ENCODE measurements at regions not wholly inside any gene's neighbourhood (a gene's known extent, or its start where the extent isn't known, plus 50 kb on each side); places are given as distances from the start of the nearest gene placed in this dataset.
"Not testable (repeated sequence)": the region's sequence is repeated elsewhere in the genome, so short reads cannot be mapped to it uniquely, and the experiment has no call there.

- no peak for DNase-seq (ENCODE audit: low read depth, low spot score)
- no peak overlapping the region for H3K4me3 ChIP-seq (ENCODE audit: low read length)
Measured at GRCh38 chr1:192475329-192475728, 100.2 kb upstream of the RGS1 start.

- no peak for DNase-seq (ENCODE audit: low read depth, low spot score)
- H3K4me3 ChIP-seq (ENCODE audit: low read length) = no peak overlapping the region
Measured at GRCh38 chr1:192475970-192476369, 99.6 kb upstream of the RGS1 start.

DNA sequence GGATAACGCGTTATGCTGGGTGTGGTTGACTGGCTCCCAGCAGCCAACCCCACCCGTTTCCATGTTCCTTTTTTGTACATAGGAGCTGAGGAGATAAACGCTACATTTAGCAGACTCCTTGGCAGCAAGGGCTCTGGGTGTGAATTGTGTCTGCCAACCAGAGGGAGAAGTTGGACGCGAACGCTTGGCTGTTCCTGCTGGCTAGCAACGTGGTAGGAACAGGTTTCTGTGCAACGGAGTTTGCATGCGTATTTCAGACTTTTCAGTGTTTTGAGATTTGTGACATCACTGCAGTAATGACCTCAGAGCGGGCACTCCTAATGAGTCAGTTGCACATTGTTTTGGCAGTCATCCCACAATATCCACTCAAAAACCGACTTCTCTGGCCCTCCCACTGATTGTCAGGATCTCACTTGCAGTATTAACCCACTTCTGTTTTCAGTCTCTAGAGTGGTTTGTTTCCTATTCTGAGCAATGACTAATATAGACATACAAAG lies 98.7 kb upstream of the RGS1 start:
- no peak overlapping the region for H3K4me3 ChIP-seq (ENCODE audit: low read length)
- DNase-seq (ENCODE audit: low read depth, low spot score) = no peak

- peak; percentile 11 for DNase-seq (ENCODE audit: low read depth, low spot score)
- no peak overlapping the region for H3K4me3 ChIP-seq (ENCODE audit: low read length)
Measured at GRCh38 chr1:192477630-192478029, 97.9 kb upstream of the RGS1 start.

DNA sequence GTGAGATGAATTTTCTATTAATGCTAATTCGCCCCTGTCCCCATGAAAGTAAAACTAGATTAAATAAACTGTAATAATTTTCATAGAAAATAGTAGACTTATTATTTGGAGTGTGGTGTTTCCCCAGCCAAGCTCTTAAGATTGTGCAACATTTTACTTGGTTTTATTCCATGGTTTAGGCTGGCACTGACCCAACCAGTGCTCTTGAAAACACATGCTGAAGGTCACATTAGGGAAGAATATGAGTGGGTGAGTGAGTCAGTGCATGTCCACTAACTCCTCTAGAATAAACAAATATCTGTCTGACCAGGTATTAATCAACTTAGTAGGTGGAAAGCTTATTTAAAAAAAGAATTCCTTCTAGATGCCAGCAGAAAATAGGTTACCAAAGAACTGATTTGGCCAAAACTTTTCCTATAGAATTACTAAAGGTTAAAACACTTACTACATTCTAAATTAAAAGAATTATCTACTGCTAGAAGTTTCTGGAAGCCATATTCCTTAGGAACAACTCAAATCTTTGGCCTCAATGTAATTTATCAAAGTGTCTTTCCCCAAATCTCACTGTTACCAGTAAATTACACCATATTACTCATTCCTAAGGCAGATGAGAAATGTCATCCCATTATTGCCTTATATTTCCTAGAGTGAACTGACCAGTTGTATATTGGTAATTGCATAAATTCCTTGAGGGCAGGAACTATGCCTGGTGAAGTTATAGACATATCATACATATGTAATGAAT lies 89.7 kb upstream of the RGS1 start:
- H3K4me3 ChIP-seq (ENCODE audit: low read length) = no peak overlapping the region
- no peak for DNase-seq (ENCODE audit: low read depth, low spot score)

GRCh38 chr1:192488058-192488457 lies 87.5 kb upstream of the RGS1 start:
- DNase-seq (ENCODE audit: low read depth, low spot score) = no peak

DNA sequence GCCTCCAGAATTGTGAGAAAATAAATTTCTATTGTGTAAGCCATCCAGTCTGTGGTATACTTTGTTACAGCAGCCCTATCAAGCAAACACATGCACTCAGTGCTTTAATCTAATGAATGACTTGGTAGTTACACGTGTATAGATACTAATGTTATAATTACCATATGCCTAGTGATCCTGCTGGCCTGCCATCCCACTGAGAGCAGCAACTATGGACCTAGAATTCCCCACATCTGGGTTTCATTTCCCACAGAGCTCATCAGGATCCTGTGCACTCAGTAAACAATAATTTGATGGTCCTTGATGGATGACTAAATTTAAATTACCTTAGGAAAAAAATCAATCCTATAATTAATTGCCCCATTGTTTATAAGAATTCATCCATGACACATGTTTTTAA lies 86.5 kb upstream of the RGS1 start:
- DNase-seq (ENCODE audit: low read depth, low spot score) = no peak
- H3K4me3 ChIP-seq (ENCODE audit: low read length) = no peak overlapping the region

More at GRCh38 chr1:192488058-192488457, 87.5 kb upstream of the RGS1 start:
- H3K4me3 ChIP-seq (ENCODE audit: low read length) = no peak overlapping the region

GRCh38 chr1:192489748-192490147 lies 85.8 kb upstream of the RGS1 start:
- H3K4me3 ChIP-seq (ENCODE audit: low read length) = no peak overlapping the region
- DNase-seq (ENCODE audit: low read depth, low spot score) = no peak

DNA sequence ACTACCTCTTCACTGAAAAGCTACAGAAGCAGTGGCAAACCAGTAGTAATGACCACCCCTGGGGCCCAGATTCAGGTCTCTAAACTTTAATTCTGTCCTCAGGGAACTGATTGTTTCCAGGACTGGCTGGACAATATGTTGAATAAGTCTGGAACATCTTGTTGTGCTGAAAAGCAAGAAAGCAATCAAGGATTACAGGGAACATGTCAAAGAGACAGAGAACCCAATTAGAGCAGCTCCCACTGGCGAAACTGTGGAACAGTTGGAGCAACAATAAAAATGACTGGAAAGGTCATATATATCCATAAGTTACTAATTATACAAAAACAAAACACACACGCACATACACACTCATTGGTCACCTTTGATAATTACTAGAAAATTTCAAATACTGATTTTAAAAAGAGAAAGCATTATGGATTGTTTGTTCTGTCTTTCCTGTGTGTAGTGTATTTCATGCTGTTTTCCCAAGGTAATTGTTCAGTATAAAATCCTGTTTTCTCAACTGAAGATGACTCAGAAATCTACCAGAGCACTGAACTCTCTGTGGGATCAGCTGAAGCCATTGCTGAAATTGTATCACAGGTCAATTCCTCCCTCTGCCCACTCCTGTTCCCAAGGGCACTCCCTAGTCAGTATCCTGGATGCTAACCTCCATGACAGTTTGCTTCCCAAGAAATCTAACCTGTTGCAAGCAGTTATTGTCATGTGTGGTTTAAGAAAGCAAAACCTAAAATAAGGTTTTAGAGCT lies 83.6 kb upstream of the RGS1 start:
- DNase-seq (ENCODE audit: low read depth, low spot score) = no peak
- no peak overlapping the region for H3K4me3 ChIP-seq (ENCODE audit: low read length)

GRCh38 chr1:192493584-192493983 lies 82.0 kb upstream of the RGS1 start:
- H3K4me3 ChIP-seq (ENCODE audit: low read length) = no peak overlapping the region
- DNase-seq (ENCODE audit: low read depth, low spot score) = no peak

DNA sequence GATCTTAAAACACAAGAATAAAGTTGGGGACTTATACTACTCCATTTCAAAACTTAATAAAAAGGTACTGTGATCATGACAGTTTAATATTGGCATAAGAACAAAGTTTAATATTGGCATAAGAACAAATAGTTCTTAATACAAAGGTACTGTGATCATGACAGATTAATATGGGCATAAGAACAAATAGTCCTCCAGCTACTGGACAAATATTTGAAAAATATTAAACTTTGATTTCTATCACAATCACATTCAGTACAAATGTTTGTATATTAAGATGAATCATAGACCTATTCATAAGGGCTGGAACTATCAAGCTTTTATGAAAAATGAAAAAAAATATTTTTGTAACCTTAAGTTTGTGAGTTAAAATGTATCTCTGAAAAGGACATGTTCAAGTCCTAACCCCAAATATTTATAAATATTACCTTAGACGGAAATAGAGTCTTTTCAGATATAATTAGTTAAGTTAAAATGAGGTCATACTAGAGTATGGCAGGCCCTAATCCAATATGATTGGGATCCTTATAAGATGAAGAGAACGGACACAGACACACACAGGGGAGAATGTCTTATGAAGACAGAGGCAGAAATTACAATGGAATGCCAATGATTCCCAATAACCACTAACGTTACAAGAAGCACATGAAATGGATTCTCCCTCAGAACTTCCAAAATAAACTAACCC lies 79.1 kb upstream of the RGS1 start:
- no peak for DNase-seq (ENCODE audit: low read depth, low spot score)

DNA sequence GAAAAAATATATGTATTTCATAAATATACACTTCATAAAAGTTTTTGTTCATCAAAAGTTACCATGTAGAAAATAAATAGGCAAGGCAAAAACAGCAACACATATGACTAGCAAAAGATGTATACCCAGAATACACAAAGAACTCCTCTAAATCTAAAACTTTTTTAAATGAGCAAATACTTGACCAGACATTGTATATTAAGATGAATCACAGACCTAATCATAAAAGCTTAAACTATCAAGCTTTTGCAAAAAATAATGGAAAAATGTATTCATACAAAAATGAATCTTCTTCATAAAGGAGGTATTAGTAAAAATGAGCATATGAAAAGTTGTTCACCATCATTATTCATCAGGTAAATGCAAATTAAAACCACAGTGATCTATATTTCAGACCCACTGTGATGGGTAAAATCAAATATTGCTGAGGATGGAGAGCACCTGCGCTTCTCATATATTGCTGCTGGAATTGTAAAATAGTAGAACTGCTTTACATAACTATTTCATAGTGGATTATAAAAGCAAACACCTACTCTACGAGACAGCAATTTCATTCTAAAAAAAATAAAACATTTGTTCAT lies 78.3 kb upstream of the RGS1 start:
- no peak overlapping the region for H3K4me3 ChIP-seq (ENCODE audit: low read length)
- no peak for DNase-seq (ENCODE audit: low read depth, low spot score)

More for the DNA sequence above, 79.1 kb upstream of the RGS1 start:
- H3K4me3 ChIP-seq (ENCODE audit: low read length) = no peak overlapping the region

DNA sequence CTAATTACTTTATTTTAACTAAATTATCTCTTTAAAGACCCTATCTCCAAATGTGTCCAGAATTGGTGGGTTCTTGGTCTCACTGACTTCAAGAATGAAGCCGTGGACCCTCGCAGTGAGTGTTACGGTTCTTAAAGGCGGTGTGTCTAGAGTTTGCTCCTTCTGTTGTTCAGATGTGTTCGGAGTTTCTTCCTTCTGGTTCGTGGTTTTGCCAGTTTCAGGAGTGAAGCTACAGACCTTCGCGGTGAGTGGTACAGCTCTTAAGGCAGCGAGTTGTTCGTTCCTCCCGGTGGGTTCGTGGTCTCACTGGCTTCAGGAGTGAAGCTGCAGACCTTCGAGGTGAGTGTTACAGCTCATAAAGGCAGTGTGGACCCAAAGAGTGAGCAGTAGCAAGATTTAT lies 77.5 kb upstream of the RGS1 start:
- H3K4me3 ChIP-seq (ENCODE audit: low read length); DNase-seq (ENCODE audit: low read depth, low spot score): not testable (repeated sequence)

GRCh38 chr1:192499061-192499581 lies 76.5 kb upstream of the RGS1 start:
- not testable (repeated sequence) for DNase-seq (ENCODE audit: low read depth, low spot score); H3K4me3 ChIP-seq (ENCODE audit: low read length)

DNA sequence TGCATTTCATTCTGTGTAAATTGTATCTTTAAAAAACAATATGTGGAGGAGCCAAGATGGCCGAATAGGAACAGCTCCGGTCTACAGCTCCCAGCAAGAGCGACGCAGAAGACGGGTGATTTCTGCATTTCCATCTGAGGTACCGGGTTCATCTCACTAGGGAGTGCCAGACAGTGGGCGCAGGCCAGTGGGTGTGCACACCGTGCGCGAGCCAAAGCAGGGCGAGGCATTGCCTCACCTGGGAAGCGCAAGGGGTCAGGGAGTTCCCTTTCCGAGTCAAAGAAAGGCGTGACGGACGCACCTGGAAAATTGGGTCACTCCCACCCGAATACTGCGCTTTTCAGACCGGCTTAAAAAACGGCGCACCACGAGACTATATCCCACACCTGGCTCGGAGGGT lies 75.0 kb upstream of the RGS1 start:
- not testable (repeated sequence) for DNase-seq (ENCODE audit: low read depth, low spot score); H3K4me3 ChIP-seq (ENCODE audit: low read length)

DNA sequence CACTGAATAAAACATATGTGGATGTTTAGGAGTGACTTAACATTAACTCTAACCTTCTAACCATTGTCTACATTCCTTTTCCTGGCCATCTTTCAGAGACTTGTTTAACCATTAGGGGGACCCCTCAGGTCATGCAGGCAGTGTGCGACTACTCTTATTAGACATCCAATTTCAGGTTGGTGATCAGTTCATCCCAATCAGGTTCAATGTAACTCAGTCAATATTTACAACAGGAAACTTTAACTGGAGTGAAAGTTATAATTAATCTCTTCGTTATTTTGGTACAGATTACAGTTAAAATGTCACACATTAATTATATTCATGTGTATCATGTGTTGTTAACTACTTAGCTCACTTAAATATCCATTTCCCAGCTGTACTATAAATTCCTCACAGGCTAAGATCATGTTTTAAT lies 68.8 kb upstream of the RGS1 start:
- DNase-seq (ENCODE audit: low read depth, low spot score) = peak; percentile 7
- H3K4me3 ChIP-seq (ENCODE audit: low read length) = no peak overlapping the region

- no peak for DNase-seq (ENCODE audit: low read depth, low spot score)
Measured at GRCh38 chr1:192512426-192513162, 63.0 kb upstream of the RGS1 start.

GRCh38 chr1:192513196-192513595 lies 62.4 kb upstream of the RGS1 start:
- H3K4me3 ChIP-seq (ENCODE audit: low read length) = no peak overlapping the region
- DNase-seq (ENCODE audit: low read depth, low spot score) = no peak

More at GRCh38 chr1:192512426-192513162, 63.0 kb upstream of the RGS1 start:
- no peak overlapping the region for H3K4me3 ChIP-seq (ENCODE audit: low read length)

DNA sequence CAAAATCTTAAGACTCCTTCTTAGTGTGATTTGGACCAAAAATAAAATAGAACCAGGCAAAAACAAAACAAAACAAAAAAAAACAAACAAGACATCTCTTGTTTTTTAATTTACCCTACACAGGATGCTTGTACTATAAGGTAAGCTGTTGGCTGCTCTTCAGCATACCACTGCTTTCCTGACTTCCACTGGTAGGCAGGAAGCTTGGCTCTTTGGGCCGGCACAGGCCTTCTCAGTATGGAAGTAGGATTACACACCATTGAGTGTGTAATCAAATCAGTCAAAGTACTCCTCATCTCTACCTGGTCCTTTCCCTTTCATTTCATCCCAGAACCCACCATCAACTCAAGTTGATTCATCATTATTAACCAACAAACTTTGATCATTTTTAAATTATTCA lies 61.9 kb upstream of the RGS1 start:
- DNase-seq (ENCODE audit: low read depth, low spot score) = no peak
- no peak overlapping the region for H3K4me3 ChIP-seq (ENCODE audit: low read length)
